Umbilical cord (tissue), 1 donor: ENCODE measurements at regions not wholly inside any gene's neighbourhood (a gene's known extent, or its start where the extent isn't known, plus 50 kb on each side); places are given as distances from the start of the nearest gene placed in this dataset.
"Not testable (repeated sequence)": the region's sequence is repeated elsewhere in the genome, so short reads cannot be mapped to it uniquely, and the experiment has no call there.

Experiments used
- DNase-seq: peaks from one replicate; pipeline ENCODE4 v3.0.0-alpha.2; 2015; ENCODE audit warnings: low spot score

DNA sequence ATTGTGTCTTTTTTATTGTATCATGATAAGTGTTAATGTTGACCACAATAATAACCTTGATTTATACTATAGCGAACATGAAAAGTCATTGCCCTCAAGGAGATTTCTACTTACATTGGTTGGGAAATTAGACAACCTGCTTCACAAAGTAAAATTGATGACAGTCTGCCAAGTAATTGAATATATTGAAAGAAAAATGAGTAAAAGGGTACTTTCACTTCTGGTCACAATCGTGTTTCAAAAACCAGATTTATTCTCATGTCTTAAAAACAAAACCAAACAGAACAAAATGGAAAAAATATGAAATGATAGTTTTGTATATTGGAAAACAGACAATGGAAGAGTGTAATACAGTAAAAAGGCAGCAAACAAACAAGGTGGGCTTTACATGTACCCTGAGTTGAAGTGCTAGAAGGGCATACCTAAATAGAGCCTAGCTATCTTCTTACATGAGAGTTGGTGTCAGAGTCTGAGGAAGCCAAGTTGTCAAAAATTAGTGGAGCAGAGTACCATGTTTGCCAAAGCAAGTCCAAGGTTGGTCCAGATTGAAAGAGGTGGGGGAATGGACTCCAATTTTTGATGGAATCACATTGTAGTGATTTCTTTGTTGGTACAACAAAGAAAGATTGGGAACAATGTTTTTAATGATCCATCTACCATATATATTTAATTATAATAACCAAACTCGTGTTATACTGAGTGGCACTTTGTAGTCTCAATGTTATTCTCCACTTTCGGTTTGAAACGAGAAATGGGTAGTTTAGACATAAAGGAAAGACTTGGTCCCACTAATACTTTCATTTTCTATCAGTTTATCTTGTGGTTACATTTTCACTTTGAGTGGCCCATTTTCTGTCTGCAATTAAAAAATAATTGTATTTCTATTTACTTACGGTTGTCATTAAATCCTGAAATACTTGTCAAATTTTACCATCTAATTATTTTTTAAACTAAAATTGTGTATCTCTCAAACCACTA is 775.6 kb downstream of the STIM2 start:
- no peak for DNase-seq

DNA sequence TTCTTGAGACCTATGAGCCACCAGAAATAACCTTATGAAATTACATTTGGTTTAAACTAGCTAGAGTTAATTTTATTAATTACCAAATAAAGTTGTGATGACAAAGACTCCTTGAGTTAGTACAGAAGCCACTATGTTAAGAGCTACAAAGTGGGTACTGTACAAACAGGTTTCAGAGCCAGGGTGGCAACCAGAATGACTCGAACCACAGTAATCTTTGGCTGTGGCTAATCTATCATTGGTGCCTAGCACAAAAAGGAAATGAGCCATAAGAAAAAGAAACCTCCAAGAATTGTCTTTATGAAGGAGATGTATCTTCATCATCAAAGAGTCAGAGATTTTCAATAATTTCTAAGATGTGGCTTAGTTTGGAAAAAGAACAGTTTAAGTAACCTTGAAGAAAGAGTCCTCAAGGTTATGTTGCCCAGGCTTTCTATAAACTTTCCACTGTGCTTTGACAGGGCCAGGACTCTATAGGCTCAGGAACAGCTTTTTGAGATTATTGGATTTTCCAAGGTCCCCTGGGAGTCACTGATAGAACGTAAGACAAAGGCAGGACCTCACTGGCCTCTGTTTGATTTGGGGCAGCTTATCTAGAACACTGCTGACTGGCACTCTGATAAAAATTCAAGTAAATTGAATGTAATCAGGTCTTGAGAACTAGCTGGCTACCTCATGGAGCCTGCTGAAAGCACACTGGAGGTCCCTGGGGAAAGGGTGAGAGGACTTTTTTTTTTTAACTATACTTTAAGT is 777.7 kb downstream of the STIM2 start:
- DNase-seq, result no peak

DNA sequence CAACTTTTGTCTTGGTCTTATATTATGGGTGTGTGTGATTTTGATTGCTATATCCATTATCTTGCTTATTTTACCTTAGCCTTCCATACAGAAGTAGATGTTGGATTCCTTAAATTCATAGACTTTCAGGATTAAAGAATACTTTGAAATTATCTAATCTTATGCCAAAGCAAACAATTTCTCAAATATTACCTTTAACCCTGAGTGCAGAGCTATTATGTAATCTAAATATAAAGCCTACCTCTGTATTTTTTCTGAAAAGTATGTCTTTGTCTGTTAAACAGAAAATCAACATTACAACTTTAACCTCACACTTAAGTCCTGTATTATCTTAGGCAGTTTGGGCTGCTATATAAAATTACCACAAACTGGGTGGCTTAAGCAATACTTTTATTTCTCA is 782.5 kb downstream of the STIM2 start:
- DNase-seq, result no peak

DNA sequence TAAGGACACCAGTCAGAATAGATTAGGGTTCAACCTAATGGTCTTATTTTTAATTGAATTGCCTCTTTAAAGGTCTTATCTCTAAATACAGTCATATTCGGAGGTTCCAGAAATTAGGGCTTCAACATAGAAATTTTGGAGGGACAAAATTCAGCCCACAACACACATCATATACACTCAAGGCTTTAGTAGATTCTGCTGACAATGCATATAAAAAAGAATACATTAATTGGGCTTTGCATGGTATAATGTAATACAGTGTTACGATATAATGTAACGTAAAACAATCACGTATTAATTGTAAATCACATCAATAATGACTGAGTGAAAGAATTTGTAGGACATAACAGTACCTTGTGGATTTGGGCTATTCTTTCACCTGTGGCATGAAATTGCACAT is 787.8 kb downstream of the STIM2 start:
- no peak for DNase-seq

DNA sequence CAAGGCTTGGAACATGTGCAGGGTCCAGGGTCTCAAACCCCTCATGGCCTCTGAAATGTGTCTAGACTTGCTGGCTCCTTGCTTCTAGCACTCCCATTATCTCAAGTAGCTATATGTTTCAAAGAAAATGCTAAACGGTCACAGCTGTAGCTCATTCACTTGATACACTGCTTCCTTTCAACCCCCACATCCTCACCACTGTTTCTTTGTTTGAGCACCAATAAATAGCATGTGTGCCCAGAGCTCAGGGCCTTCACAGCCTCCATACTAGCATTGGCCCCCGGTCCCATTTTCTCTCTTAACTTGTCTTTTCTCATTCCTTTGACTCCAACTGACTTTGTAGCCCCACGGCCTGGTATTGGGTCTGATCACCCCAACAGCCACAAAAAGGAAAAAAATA is 801.8 kb downstream of the STIM2 start:
- DNase-seq, result no peak

DNA sequence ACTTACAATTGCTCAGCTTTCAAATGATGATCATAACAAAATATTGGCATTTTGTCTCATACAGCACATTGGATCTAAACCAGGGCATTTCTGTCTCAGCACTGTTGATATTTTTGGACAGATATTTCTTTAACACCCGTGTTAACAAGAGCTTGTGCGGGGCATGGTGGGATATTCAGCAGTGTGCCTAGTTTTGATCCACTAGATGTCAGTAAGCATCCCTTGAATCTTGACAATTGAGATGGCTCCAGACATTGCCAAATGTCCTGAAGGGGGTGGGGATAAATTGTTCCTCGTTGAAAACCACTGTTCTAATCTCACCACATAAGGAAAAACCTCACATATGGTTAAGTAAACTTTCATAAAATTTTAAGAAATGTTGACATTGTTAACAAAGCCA is 806.3 kb downstream of the STIM2 start:
- peak; percentile 28 for DNase-seq

DNA sequence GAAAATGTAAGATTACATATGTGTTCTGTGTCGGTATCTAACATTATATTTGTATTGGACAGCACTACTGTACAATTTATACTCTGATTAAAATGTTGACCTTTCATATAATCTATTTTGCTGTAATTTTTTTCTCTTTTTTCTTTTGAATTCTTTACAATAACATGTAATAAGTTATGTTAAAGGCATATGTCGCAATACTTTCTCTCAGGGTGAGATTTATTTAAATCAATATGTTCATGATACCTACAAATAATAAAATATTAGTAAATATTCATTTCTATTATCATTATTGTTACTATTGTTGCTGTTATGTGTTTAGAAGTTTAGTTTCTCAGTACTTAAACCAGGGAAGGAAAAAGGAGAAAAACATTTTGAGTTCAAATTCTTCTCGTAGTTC is 807.4 kb downstream of the STIM2 start:
- DNase-seq, result no peak

DNA sequence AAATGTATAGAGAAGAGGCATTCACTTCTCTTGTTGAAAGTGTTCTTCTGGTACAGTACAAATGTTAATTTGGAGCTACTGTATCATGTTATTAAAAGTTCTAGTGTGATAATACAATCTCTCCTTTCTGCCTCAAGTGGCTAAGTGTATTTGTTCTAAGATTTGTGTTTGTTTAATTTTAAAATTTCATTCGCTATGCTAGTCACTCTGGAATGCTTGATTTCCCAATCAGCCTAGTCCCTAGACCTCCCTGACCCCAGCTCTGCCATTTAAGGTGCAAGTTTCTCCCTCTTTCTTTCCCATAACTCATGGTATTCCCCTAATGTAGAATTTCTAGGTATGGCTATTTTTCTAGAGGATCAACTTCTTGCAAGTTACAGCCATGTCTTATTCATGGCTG is 817.4 kb downstream of the STIM2 start:
- DNase-seq, result no peak

DNA sequence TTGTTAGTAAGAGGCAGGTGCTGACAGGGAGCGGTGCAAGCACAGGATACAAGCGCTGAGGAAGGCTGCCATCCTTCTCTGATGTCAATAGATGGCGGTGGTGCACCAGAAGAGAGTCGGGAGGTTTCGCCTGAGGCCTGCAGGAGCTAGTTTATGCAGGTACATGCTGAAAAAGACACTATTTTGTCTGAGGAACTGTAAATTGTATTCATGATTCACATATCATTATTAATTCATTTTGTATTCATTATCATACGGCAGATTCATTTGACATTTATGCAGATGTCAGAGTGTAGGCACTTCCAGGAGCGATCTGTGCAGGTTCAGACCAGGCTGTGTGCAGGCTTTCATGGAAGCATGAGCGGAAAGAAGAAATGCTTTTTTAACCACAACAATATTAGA is 824.0 kb downstream of the STIM2 start:
- DNase-seq, result peak; percentile 88

DNA sequence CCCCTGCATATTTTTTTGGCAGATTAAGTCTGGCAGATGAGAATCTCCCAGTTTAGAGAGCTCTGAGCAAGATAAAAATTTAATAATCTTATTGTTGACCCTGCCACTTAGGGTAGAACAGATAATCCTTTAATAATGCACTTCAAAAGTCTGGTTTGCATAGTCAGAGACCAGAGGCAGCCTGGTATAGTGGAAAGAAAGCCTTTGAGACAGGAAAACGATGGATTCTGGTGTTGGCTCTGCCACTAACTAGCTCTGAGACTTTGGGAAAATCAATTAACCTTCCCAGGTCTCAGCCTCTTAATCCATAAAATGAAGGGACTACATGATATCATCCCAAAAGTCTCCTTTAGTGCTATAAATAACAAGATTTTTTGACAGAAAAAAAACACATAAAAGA is 824.5 kb downstream of the STIM2 start:
- no peak for DNase-seq

DNA sequence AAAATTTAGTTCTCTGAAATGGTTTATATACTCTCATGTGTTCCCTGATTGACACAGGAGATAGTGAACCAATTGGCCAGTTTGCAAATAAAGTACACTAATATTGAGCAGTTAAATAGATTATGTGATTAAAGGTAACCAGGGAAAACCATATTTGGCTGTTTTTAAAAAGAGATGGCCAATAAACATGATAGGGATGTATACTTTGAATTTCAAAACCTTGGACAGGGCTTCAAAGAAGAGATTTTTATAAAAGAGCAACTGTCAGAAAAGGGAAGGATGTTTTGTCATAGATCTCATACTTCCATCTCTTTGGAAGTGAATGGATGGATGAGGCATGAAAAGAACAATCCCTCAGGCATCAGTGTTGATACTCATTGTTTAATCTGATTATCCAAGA is 825.3 kb downstream of the STIM2 start:
- no peak for DNase-seq

DNA sequence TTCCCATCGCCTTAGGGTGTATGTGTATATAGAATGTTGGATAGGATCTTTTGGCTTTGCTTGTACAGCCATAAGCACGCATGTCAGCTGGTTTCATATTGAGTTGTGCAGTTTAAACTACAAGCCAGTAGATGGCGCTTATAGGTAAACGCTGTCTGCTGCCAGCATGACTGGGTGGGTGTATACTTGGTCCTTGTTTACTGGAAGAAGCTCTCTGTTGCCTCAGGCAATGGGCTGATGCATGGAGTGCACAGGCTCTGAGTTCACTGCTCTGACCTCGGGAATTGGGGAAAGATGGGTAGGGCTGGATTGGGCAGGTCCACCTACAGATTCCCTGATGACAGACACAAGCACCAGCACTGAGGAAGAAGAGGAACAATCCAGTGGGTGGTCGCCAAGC is 831.5 kb downstream of the STIM2 start:
- DNase-seq, result no peak

DNA sequence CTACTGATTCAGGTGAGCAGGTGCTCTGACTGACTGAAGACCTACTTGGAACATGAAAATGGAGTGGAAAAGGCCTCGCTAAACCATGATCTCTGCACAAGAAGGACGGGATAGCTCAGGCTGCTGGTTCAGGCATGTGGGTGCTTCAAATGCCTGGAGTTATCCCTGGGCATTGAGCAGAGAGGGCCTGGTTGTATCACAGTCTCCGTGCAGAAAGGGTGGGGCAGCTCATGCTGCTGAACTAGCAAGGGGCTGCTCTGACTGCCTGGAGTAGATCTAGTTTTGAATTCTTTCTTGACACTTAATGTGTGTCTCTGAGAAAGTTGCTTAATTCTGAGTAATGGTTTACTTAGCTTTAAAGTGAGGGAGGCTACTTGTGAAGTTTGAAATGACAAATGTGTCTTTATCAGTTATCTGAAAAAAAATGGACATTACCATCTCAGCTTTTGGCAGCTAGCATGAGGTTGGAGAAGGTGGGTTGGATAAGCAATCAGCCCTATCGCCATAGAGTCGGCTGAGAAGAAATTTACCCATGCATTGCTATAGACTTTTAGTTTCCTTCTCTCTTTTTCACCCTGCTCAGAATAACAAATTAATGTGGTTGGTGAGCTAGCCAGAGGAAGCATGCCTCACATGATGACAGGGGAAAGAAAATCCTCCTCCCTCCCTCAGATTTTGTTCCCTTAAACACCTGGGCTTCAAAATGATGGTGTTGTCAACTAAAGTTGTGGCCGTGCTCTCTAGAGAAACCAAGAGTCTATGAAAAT is 832.4 kb downstream of the STIM2 start:
- DNase-seq, result peak; percentile 34

DNA sequence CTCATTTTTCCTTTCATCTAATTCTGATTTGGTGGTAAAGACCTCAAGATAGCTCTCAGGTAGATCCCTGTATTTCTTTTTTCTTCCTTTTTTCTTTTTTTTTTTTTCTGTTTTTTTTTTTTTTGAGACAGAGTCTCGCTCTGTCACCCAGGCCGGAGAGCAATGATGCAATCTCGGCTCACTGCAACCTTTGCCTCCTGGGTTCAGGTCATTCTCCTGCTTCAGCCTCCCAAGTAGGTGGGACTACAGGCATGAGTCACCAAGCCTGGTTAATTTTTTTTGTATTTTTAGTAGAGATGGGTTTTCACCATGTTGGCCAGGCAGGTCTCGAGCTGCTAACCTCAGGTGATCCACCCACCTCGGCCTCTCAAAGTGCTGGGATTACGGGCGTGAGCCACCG is 835.6 kb downstream of the STIM2 start:
- DNase-seq, result not testable (repeated sequence)

DNA sequence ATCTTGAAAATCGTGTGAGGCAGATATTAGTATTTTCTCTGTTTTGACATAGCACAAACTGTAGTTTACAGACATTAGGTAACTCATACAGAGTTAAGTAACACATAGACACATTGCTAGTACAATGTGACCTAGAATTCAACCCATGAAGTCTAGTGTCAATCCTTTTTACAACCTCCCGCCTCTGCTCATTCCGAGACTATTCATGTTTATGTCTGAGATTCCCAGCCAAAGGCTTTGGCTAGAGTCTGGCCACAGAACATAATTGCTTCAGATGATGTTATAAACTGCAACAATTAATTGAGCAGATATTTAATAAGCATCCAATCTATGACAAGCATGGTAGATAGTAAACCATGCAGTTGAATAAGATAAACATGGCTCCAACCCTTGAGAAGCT is 841.0 kb downstream of the STIM2 start:
- no peak for DNase-seq

DNA sequence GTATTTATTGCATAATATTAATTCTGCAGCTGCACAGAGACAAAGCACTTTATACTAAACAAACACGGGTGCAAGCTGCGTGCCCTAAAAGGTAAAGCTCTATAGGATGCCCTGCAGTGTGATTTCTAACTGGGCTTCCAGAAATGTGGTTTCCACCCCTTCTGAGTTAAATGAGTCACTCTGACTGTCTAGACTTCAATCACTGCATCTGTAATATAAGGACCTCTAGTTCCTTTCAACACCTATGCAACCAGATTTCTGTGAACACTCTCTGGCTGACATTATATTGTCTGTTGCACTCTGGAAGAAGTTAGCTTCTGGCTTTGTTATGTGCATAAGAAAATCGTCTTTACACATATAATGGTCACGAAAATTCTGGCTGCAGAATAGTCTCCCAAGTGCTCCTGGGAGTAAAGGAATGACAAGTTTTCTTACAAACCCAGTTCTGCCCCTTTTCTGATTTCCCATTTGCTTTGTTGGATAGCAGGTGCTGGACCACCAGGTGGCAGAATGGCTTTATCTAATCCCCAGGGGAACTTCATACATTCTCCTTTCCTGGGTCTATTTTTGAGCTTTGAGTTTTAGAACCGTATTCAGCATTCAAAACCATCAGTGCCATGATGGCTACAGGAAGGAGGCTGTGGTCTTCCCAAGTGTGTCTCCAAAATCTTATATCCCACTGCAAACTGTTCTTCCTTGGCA is 842.2 kb downstream of the STIM2 start:
- DNase-seq, result no peak

DNA sequence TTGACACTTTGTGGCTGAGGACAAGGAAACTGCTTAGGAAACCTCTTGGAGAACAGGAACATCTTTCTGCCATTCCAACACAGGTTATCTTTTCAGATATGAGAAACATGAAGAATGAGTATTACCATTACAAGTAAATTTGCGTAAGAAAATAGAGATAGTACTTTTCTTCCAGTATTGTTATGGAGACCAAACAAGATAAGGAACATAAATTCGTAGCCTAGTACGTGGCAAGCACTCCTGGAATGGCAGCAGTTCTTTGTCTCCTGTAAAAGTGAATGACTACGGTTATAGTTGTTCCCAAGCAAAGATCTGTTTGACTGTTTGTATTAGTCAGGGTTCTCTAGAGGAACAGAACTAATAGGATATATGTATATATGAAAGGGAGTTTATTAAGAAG is 843.1 kb downstream of the STIM2 start:
- DNase-seq, result no peak

DNA sequence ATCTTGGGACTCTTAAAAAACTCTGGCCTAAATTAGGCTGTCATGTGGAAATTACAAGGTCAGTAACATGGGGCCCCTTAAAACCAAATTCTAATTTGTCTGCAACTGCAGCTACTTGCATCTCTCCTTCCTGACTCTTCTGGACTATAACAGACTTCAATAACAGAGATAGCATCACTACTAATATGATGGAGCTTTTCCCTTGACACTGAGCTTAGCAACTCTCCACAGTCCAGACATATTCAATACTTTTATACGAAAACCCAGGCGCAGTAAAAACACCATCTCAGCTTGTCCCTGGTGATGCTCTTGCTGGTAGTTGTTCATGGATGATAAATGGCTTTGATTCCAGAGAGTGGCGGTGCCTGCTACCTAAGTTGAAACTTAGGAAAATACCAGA is 850.4 kb downstream of the STIM2 start:
- no peak for DNase-seq

DNA sequence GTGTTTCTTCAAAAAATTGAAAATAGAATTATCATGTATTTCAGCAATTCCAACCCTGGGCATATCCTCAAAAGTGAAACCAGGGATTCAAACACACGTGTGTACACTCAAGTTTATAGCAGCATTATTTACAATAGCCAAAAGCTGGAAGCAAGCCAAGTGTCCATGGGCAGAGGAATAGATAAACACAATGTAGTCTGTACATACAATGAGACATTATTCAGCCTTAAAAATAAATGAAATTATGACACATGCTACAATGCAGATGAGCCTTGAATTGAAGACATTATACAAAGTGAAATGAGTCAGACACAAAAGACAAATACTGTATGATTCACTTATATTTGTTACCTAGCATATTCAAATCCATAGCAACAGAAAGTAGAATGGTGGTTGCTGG is 853.4 kb downstream of the STIM2 start:
- no peak for DNase-seq

DNA sequence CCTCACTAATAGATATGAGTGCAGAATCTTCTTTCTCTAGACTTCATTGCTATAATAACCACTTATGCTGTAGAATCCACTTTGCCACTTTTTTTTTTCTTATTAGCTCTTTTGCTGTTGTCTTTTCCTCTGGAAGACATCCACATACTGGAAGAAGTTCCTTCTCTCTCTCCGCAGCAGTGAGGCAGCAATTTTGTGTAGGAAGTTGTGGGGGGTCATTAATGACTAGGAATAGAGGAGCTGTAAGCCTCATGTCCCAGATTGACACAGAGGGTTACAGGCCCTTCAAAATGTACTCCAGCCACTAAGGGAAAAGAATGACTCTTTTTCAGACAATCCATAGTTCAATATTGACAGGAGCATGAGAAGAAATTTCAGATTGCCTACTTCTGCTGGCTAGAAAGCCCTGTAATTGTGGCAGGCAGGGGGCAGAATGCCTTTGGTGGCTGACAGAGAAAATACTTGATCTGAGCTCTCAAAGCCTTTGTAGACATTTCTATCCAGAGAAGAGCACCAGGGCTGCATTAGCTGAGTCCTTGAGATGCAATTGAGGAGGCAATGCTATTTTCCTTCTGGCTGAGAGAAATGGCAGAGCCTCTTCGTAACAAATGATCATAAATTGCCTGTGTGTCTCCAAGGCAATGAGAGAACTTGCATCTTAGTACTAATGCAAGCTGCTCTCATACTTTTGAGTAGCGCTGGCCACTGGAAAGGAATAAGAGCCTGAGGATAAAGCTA is 856.2 kb downstream of the STIM2 start:
- DNase-seq, result peak; percentile 62

DNA sequence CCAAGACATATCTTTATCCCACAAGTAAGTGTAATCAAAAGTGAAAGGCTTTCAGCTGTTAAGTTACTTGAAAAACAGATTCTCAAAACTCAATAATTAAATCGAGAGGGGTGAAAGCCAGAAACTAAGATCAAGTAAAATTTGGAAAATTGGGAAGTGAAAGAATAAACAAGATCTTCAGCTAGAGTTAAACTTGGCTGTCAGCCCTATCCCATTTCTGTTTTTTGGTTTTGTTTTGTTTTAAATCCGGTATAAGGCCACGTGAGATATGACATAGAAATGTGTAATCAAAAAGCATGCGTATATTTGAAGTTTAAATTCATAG is 856.8 kb downstream of the STIM2 start:
- no peak for DNase-seq
